Heart left ventricle (tissue), 13 donors: ENCODE measurements at regions not wholly inside any gene's neighbourhood (a gene's known extent, or its start where the extent isn't known, plus 50 kb on each side); places are given as distances from the start of the nearest gene placed in this dataset.

Source experiments
- CTCF ChIP-seq, 12 donors: fragments of 200-600 bp; sonication (generic) in 4 of 12; IDR thresholded peaks; one replicate each; pipeline versions ENCODE4 v1.5.0 to v1.8.0; 2018 to 2022; ENCODE audit warnings: antibody characterized with exemption in 12 of 12, mild to moderate bottlenecking in 5 of 12
- POLR2A ChIP-seq, 2 donors: fragments of 450-650 bp; IDR thresholded peaks; one replicate each; pipeline ENCODE4 v1.6.1; 2017; ENCODE audit warnings: antibody characterized with exemption in 2 of 2, mild to moderate bottlenecking in 2 of 2, moderate library complexity in 2 of 2
- donor health status: ischemic (EF 13 %, LVEDD 7.1; RV severe dilation, severe dysfunction).
- donor health status: DM: no; HTN: yes; CAD: no.
- donor health status: DM: no; HTN: no; CAD: no.
- donor health status: ischemic (EF 25% LVEDD 6.9; RV normal size, moderate dysfunction).
- donor health status: ischemic (EF 25% LVEDD 5.7; RV mildly dilated, moderate dysfunction).
- donor health status: ischemic (EF 35%, LVEDD 5.7; RV mildly dilated, moderate dysfunction).
- donor health status: nonischemic (EF 11% LVEDD 7.7; RV severe dilation, severe dysfunction).
- donor health status: DM: yes; HTN: yes; CAD: no.
- donor health status: PGD.
- donor health status: ischemic (EF 29% LVEDD 5.4; RV normal size, mild dysfunction).
- donor health status: nonischemic (EF 23%, LVEDD 6.1; RV moderate dilation, normal function).

DNA sequence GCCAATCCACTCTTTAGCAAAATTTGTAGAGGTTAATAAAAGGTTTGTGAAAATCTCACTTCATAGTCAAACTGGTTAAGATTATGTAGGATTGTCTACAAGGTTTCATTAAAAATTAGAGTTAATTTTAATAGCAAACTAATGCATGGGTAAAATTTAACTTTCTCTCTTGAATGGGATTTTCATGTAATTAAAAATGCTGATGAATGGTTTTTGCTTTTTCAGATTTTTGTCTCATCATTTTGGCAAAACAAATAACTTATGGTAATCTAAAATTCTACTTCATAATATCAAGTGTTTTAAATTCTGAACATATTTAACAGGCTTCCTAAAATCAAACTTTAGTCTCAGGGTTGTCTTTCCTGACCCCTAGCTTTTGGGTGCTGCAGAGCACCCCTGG is 113.8 kb upstream of the FAM174A start:
- TF ChIP-seq CTCF (IDR thresholded peaks at IDR 0.05) (no peak), POLR2A (IDR thresholded peaks at IDR 0.05) (no peak)
